ENCODE measurements at regions not wholly inside any gene's neighbourhood (a gene's known extent, or its start where the extent isn't known, plus 50 kb on each side); places are given as distances from the start of the nearest gene placed in this dataset.

- peaks cover 10 to 73% (median 26%) of the 10 kb centered on the region in 3 donors for H3K27me3 ChIP-seq
- intact Hi-C loops (cut with DNase I; ENCODE audit: low total_unique reads): no loop called here
- H3K9me3 ChIP-seq: no peaks in the 10 kb centered on the region
- no peak overlapping the region for H3K27ac ChIP-seq
- 35 to 75% (median 45%) methylated on average over 16 to 26 of the region's 26 CpGs for WGBS, 5 donors
- TF ChIP-seq EP300 (IDR thresholded peaks at IDR 0.05): no peak
- no peak for TF ChIP-seq POLR2A (IDR thresholded peaks at IDR 0.05)
- no peak for TF ChIP-seq POLR2AphosphoS5 (IDR thresholded peaks at IDR 0.05)
- TF ChIP-seq CTCF (IDR thresholded peaks at IDR 0.05): no peak
- DNase-seq: peak in 1 of 2 donors; percentile 38
- H3K4me1 ChIP-seq: peaks cover 12 to 17% (median 14%) of the 10 kb centered on the region in 4 donors
- no peaks in the 10 kb centered on the region for H3K36me3 ChIP-seq
- peak overlapping the region; percentile 39 to 47 (median 42) for H3K4me3 ChIP-seq
These were observed 124.4 kb upstream of the PRMT8 start for GRCh38 chr12:3366451-3367110.

GRCh38 chr12:3367750-3368444, 123.1 kb upstream of the PRMT8 start:
- peaks cover 10 to 61% (median 26%) of the 10 kb centered on the region in 3 donors for H3K27me3 ChIP-seq
- no peaks in the 10 kb centered on the region for H3K36me3 ChIP-seq
- TF ChIP-seq POLR2A (IDR thresholded peaks at IDR 0.05): no peak
- no peak for TF ChIP-seq POLR2AphosphoS5 (IDR thresholded peaks at IDR 0.05)
- no peak for TF ChIP-seq CTCF (IDR thresholded peaks at IDR 0.05)
- TF ChIP-seq EP300 (IDR thresholded peaks at IDR 0.05): no peak
- DNase-seq: no peak
- peaks cover 12 to 17% (median 14%) of the 10 kb centered on the region in 4 donors for H3K4me1 ChIP-seq
- no peak overlapping the region for H3K4me3 ChIP-seq
- 79 to 84% (median 81%) methylated on average over 16 of the region's 16 CpGs for WGBS, 5 donors
- intact Hi-C loops (cut with DNase I; ENCODE audit: low total_unique reads): no loop called here
- no peak overlapping the region for H3K27ac ChIP-seq
- H3K9me3 ChIP-seq: no peaks in the 10 kb centered on the region

GRCh38 chr12:3371018-3371417, 120.0 kb upstream of the PRMT8 start:
- Histone ChIP-seq H3K27ac (no peak overlapping the region), H3K27me3 (peaks cover 4 to 30% (median 12%) of the 10 kb centered on the region in 3 donors), H3K36me3 (no peaks in the 10 kb centered on the region), H3K4me1 (peaks cover 4 to 6% (median 5%) of the 10 kb centered on the region in 4 donors), H3K4me3 (no peak overlapping the region), H3K9me3 (no peaks in the 10 kb centered on the region)
- intact Hi-C loops (cut with DNase I; ENCODE audit: low total_unique reads): no loop called here
- WGBS, 5 donors: 18 to 36% (median 20%) methylated on average over 4 of the region's 4 CpGs
- peak in 1 of 2 donors; percentile 20 for DNase-seq
- TF ChIP-seq CTCF (IDR thresholded peaks at IDR 0.05) (no peak), POLR2A (IDR thresholded peaks at IDR 0.05) (no peak), EP300 (IDR thresholded peaks at IDR 0.05) (no peak), POLR2AphosphoS5 (IDR thresholded peaks at IDR 0.05) (no peak)

GRCh38 chr12:3375326-3375725, 115.7 kb upstream of the PRMT8 start:
- Histone ChIP-seq H3K27me3 (peaks cover 0 to 6% (median 0%) of the 10 kb centered on the region in 3 donors), H3K36me3 (no peaks in the 10 kb centered on the region), H3K9me3 (peaks cover 0 to 6% (median 0%) of the 10 kb centered on the region in 4 donors), H3K4me1 (peaks cover 0 to 3% (median 2%) of the 10 kb centered on the region in 4 donors), H3K27ac (no peak overlapping the region), H3K4me3 (no peak overlapping the region)
- TF ChIP-seq EP300 (IDR thresholded peaks at IDR 0.05) (no peak), POLR2A (IDR thresholded peaks at IDR 0.05) (no peak), POLR2AphosphoS5 (IDR thresholded peaks at IDR 0.05) (no peak), CTCF (IDR thresholded peaks at IDR 0.05) (no peak)
- DNase-seq: no peak
- intact Hi-C loops (cut with DNase I; ENCODE audit: low total_unique reads): no loop called here
- WGBS, 5 donors: 81 to 89% (median 88%) methylated on average over 4 of the region's 4 CpGs
